Subcutaneous abdominal adipose tissue (tissue), 5 donors: ENCODE measurements at regions not wholly inside any gene's neighbourhood (a gene's known extent, or its start where the extent isn't known, plus 50 kb on each side); places are given as distances from the start of the nearest gene placed in this dataset.

Experiments
- H3K27ac ChIP-seq: one replicate; pipeline ENCODE4 v1.7.0; 2013; ENCODE audit warnings: low read depth, mild to moderate bottlenecking, inconsistent platforms, low read length, moderate library complexity
- H3K27me3 ChIP-seq, 5 donors: one replicate each; pipeline ENCODE4 v1.7.0; 2013; ENCODE audit warnings: low read length in 5 of 5, inconsistent platforms in 1 of 5; ENCODE audit not compliant: control insufficient read depth in 5 of 5, insufficient read depth in 4 of 5
- H3K36me3 ChIP-seq, 5 donors: one replicate each; pipeline ENCODE4 v1.7.0; 2013; ENCODE audit warnings: low read length in 5 of 5; ENCODE audit not compliant: control insufficient read depth in 5 of 5, insufficient read depth in 5 of 5
- H3K4me1 ChIP-seq, 5 donors: one replicate each; pipeline ENCODE4 v1.7.0; 2013; ENCODE audit warnings: low read length in 5 of 5, mild to moderate bottlenecking in 3 of 5, moderate library complexity in 1 of 5; ENCODE audit not compliant: control insufficient read depth in 5 of 5, insufficient read depth in 5 of 5
- H3K4me3 ChIP-seq, 5 donors: one replicate each; pipeline ENCODE4 v1.7.0; 2013; ENCODE audit warnings: low read length in 5 of 5, low read depth in 1 of 5
- H3K9ac ChIP-seq, 5 donors: one replicate each; pipeline ENCODE4 v1.7.0; 2013; ENCODE audit warnings: low read length in 5 of 5, mild to moderate bottlenecking in 4 of 5, moderate library complexity in 3 of 5
- H3K9me3 ChIP-seq, 5 donors: one replicate each; pipeline ENCODE4 v1.7.0; 2013; ENCODE audit warnings: low read length in 5 of 5; ENCODE audit not compliant: control insufficient read depth in 5 of 5
- donor health status: healthy.
- donor health status: healthy.
- donor health status: healthy.
- donor health status: healthy.
- donor health status: healthy.

- H3K9ac ChIP-seq = no peak overlapping the region
Observed at GRCh38 chr12:126358806-126359205, 1293.6 kb downstream of the AACS start.

GRCh38 chr12:126359216-126359615 lies 1294.0 kb downstream of the AACS start:
- Histone ChIP-seq H3K9me3 (peaks cover 0 to 9% (median 3%) of the 10 kb centered on the region in 5 donors), H3K4me3 (no peak overlapping the region), H3K27me3 (no peaks in the 10 kb centered on the region), H3K9ac (no peak overlapping the region), H3K4me1 (no peaks in the 10 kb centered on the region), H3K27ac (no peak overlapping the region), H3K36me3 (no peaks in the 10 kb centered on the region)

More at GRCh38 chr12:126358806-126359205, 1293.6 kb downstream of the AACS start:
- Histone ChIP-seq H3K4me1 (no peaks in the 10 kb centered on the region), H3K27me3 (no peaks in the 10 kb centered on the region), H3K27ac (no peak overlapping the region), H3K36me3 (no peaks in the 10 kb centered on the region), H3K9me3 (peaks cover 0 to 9% (median 3%) of the 10 kb centered on the region in 5 donors), H3K4me3 (no peak overlapping the region)

GRCh38 chr12:126361804-126362203 lies 1296.6 kb downstream of the AACS start:
- H3K4me1 ChIP-seq = no peaks in the 10 kb centered on the region
- H3K4me3 ChIP-seq = no peak overlapping the region
- no peaks in the 10 kb centered on the region for H3K36me3 ChIP-seq
- H3K27me3 ChIP-seq = no peaks in the 10 kb centered on the region
- H3K9me3 ChIP-seq = peaks cover 0 to 3% (median 0%) of the 10 kb centered on the region in 5 donors
- H3K9ac ChIP-seq = no peak overlapping the region
- no peak overlapping the region for H3K27ac ChIP-seq

- no peaks in the 10 kb centered on the region for H3K4me1 ChIP-seq
- no peak overlapping the region for H3K27ac ChIP-seq
- H3K4me3 ChIP-seq = no peak overlapping the region
- peaks cover 0 to 3% (median 0%) of the 10 kb centered on the region in 5 donors for H3K9me3 ChIP-seq
- H3K36me3 ChIP-seq = no peaks in the 10 kb centered on the region
- H3K27me3 ChIP-seq = no peaks in the 10 kb centered on the region
- no peak overlapping the region for H3K9ac ChIP-seq
Observed at GRCh38 chr12:126362493-126362892, 1297.3 kb downstream of the AACS start.

GRCh38 chr12:126362964-126363363 lies 1297.7 kb downstream of the AACS start:
- Histone ChIP-seq H3K9ac (no peak overlapping the region), H3K4me3 (no peak overlapping the region), H3K9me3 (peaks cover 0 to 3% (median 0%) of the 10 kb centered on the region in 5 donors), H3K4me1 (no peaks in the 10 kb centered on the region), H3K36me3 (no peaks in the 10 kb centered on the region), H3K27ac (no peak overlapping the region), H3K27me3 (no peaks in the 10 kb centered on the region)

GRCh38 chr12:126369487-126370463 lies 1304.5 kb downstream of the AACS start:
- Histone ChIP-seq H3K9ac (no peak overlapping the region), H3K4me1 (no peaks in the 10 kb centered on the region)

GRCh38 chr12:126383506-126383905 lies 1318.3 kb downstream of the AACS start:
- H3K27ac ChIP-seq = no peak overlapping the region
- no peak overlapping the region for H3K4me3 ChIP-seq
- H3K4me1 ChIP-seq = no peaks in the 10 kb centered on the region
- no peaks in the 10 kb centered on the region for H3K36me3 ChIP-seq
- no peak overlapping the region for H3K9ac ChIP-seq
- H3K9me3 ChIP-seq = peaks cover 0 to 6% (median 3%) of the 10 kb centered on the region in 5 donors
- peaks cover 0 to 3% (median 0%) of the 10 kb centered on the region in 5 donors for H3K27me3 ChIP-seq

More at GRCh38 chr12:126369487-126370463, 1304.5 kb downstream of the AACS start:
- Histone ChIP-seq H3K27me3 (no peaks in the 10 kb centered on the region), H3K36me3 (no peaks in the 10 kb centered on the region), H3K4me3 (no peak overlapping the region), H3K9me3 (no peaks in the 10 kb centered on the region), H3K27ac (no peak overlapping the region)

GRCh38 chr12:126384026-126384564 lies 1318.9 kb downstream of the AACS start:
- Histone ChIP-seq H3K9ac (no peak overlapping the region), H3K9me3 (peaks cover 0 to 5% (median 3%) of the 10 kb centered on the region in 5 donors)

GRCh38 chr12:126385785-126386184 lies 1320.5 kb downstream of the AACS start:
- Histone ChIP-seq H3K27me3 (peaks cover 0 to 3% (median 0%) of the 10 kb centered on the region in 5 donors), H3K36me3 (no peaks in the 10 kb centered on the region), H3K9ac (no peak overlapping the region), H3K9me3 (peaks cover 0 to 3% (median 3%) of the 10 kb centered on the region in 5 donors), H3K4me1 (no peaks in the 10 kb centered on the region), H3K27ac (no peak overlapping the region), H3K4me3 (no peak overlapping the region)

More at GRCh38 chr12:126384026-126384564, 1318.9 kb downstream of the AACS start:
- Histone ChIP-seq H3K4me3 (no peak overlapping the region), H3K36me3 (no peaks in the 10 kb centered on the region), H3K27ac (no peak overlapping the region), H3K27me3 (peaks cover 0 to 3% (median 0%) of the 10 kb centered on the region in 5 donors), H3K4me1 (no peaks in the 10 kb centered on the region)
